GM12872 (cell line): ENCODE measurements at regions not wholly inside any gene's neighbourhood (a gene's known extent, or its start where the extent isn't known, plus 50 kb on each side); places are given as distances from the start of the nearest gene placed in this dataset.

Experiments
- CTCF ChIP-seq: IDR thresholded peaks from 3 replicates; pipeline ENCODE4 v1.5.1; 2011; ENCODE audit warnings: low read depth, mild to moderate bottlenecking, low read length, moderate library complexity; ENCODE audit not compliant: insufficient read depth

- no peak for TF ChIP-seq CTCF
Observed at GRCh38 chr13:50714891-50715290, 128.6 kb downstream of the DLEU7 start.

- TF ChIP-seq CTCF, result no peak
Observed at GRCh38 chr13:50715402-50716146, 127.9 kb downstream of the DLEU7 start.

GRCh38 chr13:50720861-50721671 lies 122.4 kb downstream of the DLEU7 start:
- TF ChIP-seq CTCF, result no peak

GRCh38 chr13:50721672-50721992 lies 121.9 kb downstream of the DLEU7 start:
- no peak for TF ChIP-seq CTCF

- TF ChIP-seq CTCF, result no peak
Observed at GRCh38 chr13:50722440-50723125, 120.9 kb downstream of the DLEU7 start.

- TF ChIP-seq CTCF, result no peak
Observed at GRCh38 chr13:50724438-50724837, 119.1 kb downstream of the DLEU7 start.

GRCh38 chr13:50724913-50725312 lies 118.6 kb downstream of the DLEU7 start:
- TF ChIP-seq CTCF, result no peak
